ENCODE measurements at regions not wholly inside any gene's neighbourhood (a gene's known extent, or its start where the extent isn't known, plus 50 kb on each side); places are given as distances from the start of the nearest gene placed in this dataset.

GRCh38 chr4:35933901-35934300, 310.4 kb downstream of the ARAP2 start:
- no peaks in the 10 kb centered on the region for H4K20me1 ChIP-seq (ENCODE audit: insufficient read depth)
- no peak overlapping the region for H3K4me3 ChIP-seq (replicated peaks in 1 of 2; ENCODE audit: low read depth in 1 of 2, low read length in 2 of 2)
- no TSS peak for BruUV-seq (replicated peaks)
- intact Hi-C loops (cut with micrococcal nuclease) = loop anchor here (10.0 kb wide), 1 partner anchor 979 kb away; no protein-coding TSS in a partner anchor
- ChIA-PET POLR2A (no interaction called here), RAD21 (ENCODE audit: low non-redundant PET in 1 of 2, low total read pairs in 2 of 2, uncharacterized antibody in 2 of 2, unreplicated experiment in 2 of 2) (no interaction called here), CTCF (interaction anchor here (1.0 to 1.2 kb wide), 4 partner anchors 10 to 981 kb away, joined by 3 to 5 read pairs (median 3); no protein-coding TSS in a partner anchor)
- no peaks in the 10 kb centered on the region for H3K9me2 ChIP-seq (ENCODE audit: insufficient read depth)
- H3K9me3 ChIP-seq (ENCODE audit: control insufficient read depth in 1 of 2, insufficient read depth in 1 of 2, low read depth in 1 of 2, low read length in 2 of 2) = no peaks in the 10 kb centered on the region
- no peak overlapping the region for H3K9ac ChIP-seq (ENCODE audit: low read length)
- no peaks in the 10 kb centered on the region for H3K4me1 ChIP-seq (ENCODE audit: control insufficient read depth in 1 of 2, insufficient read depth in 2 of 2, low read length in 2 of 2)
- H3K27me3 ChIP-seq (ENCODE audit: insufficient read depth, low read length) = no peaks in the 10 kb centered on the region
- H2AFZ ChIP-seq (ENCODE audit: low read depth, low read length, poor library complexity, severe bottlenecking) = peak overlapping the region; percentile 7
- TF ChIP-seq CBX3 (IDR thresholded peaks at IDR 0.05; ENCODE audit: low read depth) = no peak
- TF ChIP-seq SP1 (IDR thresholded peaks at IDR 0.05; ENCODE audit: low read depth) = no peak
- no peak for TF ChIP-seq POLR2A (IDR thresholded peaks at IDR 0.05; ENCODE audit: borderline replicate concordance, extremely low read depth, insufficient read depth, insufficient read length)
- TF ChIP-seq, protein P1, sequence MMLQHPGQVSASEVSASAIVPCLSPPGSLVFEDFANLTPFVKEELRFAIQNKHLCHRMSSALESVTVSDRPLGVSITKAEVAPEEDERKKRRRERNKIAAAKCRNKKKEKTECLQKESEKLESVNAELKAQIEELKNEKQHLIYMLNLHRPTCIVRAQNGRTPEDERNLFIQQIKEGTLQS (IDR thresholded peaks at IDR 0.05) = no peak
- no peak for TF ChIP-seq TCF7L2 (IDR thresholded peaks at IDR 0.05; ENCODE audit: borderline replicate concordance, extremely low read depth, insufficient read depth, insufficient read length)
- no peak overlapping the region for H3K4me2 ChIP-seq (ENCODE audit: low read length)
- ATAC-seq = no peak
- H3K79me2 ChIP-seq (ENCODE audit: insufficient read depth, low read length) = no peaks in the 10 kb centered on the region
- no peak for DNase-seq (ENCODE audit: low read depth, low spot score)
- no peak overlapping the region for H3K27ac ChIP-seq (ENCODE audit: low read depth, low read length)
- no peaks in the 10 kb centered on the region for H3K36me3 ChIP-seq (ENCODE audit: control insufficient read depth in 1 of 2, insufficient read depth in 2 of 2, low read length in 2 of 2)

GRCh38 chr4:35934320-35934981, 309.9 kb downstream of the ARAP2 start:
- no peak overlapping the region for H3K27ac ChIP-seq (ENCODE audit: low read depth, low read length)
- ATAC-seq (peak; percentile 47; the same call in 1 of the 2 replicates), DNase-seq (ENCODE audit: low read depth, low spot score) (peak; percentile 12)
- no peaks in the 10 kb centered on the region for H3K79me2 ChIP-seq (ENCODE audit: insufficient read depth, low read length)
- H3K9ac ChIP-seq (ENCODE audit: low read length) = no peak overlapping the region
- no peaks in the 10 kb centered on the region for H3K36me3 ChIP-seq (ENCODE audit: control insufficient read depth in 1 of 2, insufficient read depth in 2 of 2, low read length in 2 of 2)
- H2AFZ ChIP-seq (ENCODE audit: low read depth, low read length, poor library complexity, severe bottlenecking) = peak overlapping the region; percentile 7
- no peaks in the 10 kb centered on the region for H3K9me3 ChIP-seq (ENCODE audit: control insufficient read depth in 1 of 2, insufficient read depth in 1 of 2, low read depth in 1 of 2, low read length in 2 of 2)
- BruUV-seq (replicated peaks) = no TSS peak
- CTCF ChIA-PET = interaction anchor here (0.6 to 1.2 kb wide), 6 partner anchors 9 to 1984 kb away, joined by 3 to 5 read pairs (median 3); no protein-coding TSS in a partner anchor
- no peaks in the 10 kb centered on the region for H4K20me1 ChIP-seq (ENCODE audit: insufficient read depth)
- TF ChIP-seq YY1 (IDR thresholded peaks at IDR 0.05; ENCODE audit: extremely low read depth, insufficient replicate concordance, low read depth, low read length) (no peak), POLR2AphosphoS5 (IDR thresholded peaks at IDR 0.05; ENCODE audit: low read depth, low read length) (no peak), RAD21 (IDR thresholded peaks at IDR 0.05; ENCODE audit: low read depth) (peak; percentile 65)
- TF ChIP-seq, protein P1 (IDR thresholded peaks at IDR 0.05) = no peak
- TF ChIP-seq, protein P2, sequence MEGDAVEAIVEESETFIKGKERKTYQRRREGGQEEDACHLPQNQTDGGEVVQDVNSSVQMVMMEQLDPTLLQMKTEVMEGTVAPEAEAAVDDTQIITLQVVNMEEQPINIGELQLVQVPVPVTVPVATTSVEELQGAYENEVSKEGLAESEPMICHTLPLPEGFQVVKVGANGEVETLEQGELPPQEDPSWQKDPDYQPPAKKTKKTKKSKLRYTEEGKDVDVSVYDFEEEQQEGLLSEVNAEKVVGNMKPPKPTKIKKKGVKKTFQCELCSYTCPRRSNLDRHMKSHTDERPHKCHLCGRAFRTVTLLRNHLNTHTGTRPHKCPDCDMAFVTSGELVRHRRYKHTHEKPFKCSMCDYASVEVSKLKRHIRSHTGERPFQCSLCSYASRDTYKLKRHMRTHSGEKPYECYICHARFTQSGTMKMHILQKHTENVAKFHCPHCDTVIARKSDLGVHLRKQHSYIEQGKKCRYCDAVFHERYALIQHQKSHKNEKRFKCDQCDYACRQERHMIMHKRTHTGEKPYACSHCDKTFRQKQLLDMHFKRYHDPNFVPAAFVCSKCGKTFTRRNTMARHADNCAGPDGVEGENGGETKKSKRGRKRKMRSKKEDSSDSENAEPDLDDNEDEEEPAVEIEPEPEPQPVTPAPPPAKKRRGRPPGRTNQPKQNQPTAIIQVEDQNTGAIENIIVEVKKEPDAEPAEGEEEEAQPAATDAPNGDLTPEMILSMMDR (IDR thresholded peaks at IDR 0.05 in 2 of 3, conservative IDR thresholded peaks at IDR 0.05 in 1 of 3; ENCODE audit: borderline replicate concordance in 1 of 3, insufficient read depth in 1 of 3, low read depth in 2 of 3, low read length in 2 of 3) = peak; percentile 22 to 67 (median 42); a peak in 3 of 6 replicates
- intact Hi-C loops (cut with micrococcal nuclease) = loop anchor here (10.0 kb wide), 1 partner anchor 980 kb away; no protein-coding TSS in a partner anchor
- RAD21 ChIA-PET (ENCODE audit: low non-redundant PET in 1 of 2, low total read pairs in 2 of 2, uncharacterized antibody in 2 of 2, unreplicated experiment in 2 of 2) = no interaction called here
- H3K4me3 ChIP-seq (replicated peaks in 1 of 2; ENCODE audit: low read depth in 1 of 2, low read length in 2 of 2) = no peak overlapping the region
- no peaks in the 10 kb centered on the region for H3K4me1 ChIP-seq (ENCODE audit: control insufficient read depth in 1 of 2, insufficient read depth in 2 of 2, low read length in 2 of 2)
- POLR2A ChIA-PET = no interaction called here
- no peaks in the 10 kb centered on the region for H3K27me3 ChIP-seq (ENCODE audit: insufficient read depth, low read length)
- H3K4me2 ChIP-seq (ENCODE audit: low read length) = no peak overlapping the region
- no peaks in the 10 kb centered on the region for H3K9me2 ChIP-seq (ENCODE audit: insufficient read depth)

All from HCT116 (cell line).